IMR-90 (cell line): ENCODE measurements at regions not wholly inside any gene's neighbourhood (a gene's known extent, or its start where the extent isn't known, plus 50 kb on each side); places are given as distances from the start of the nearest gene placed in this dataset.

ENCODE experiments used
- ATAC-seq: fragments of 200-7000 bp; cut with Tn5 transposase; 2 replicates; pipeline ENCODE4 v1.9.1; 2020; ENCODE audit warnings: low read depth, mild to moderate bottlenecking, moderate library complexity
- BruUV-seq: library from RNA; stranded (reverse); fragments of 400-500 nt; replicated peaks from 2 replicates; lab custom pipeline; 2021; lab: Mats Ljungman, UMichigan
- CTCF ChIA-PET: fragments of 300-600 bp; formaldehyde crosslinking; extraction: SDS; loops from one replicate; lab custom pipeline; 2021; ENCODE audit warnings: antibody characterized with exemption; lab: Yijun Ruan, JAX
- POLR2A ChIA-PET: fragments of 300-600 bp; sonication (Branson Sonifier 250); formaldehyde crosslinking; loops from one replicate; lab custom pipeline; 2022; ENCODE audit warnings: antibody characterized with exemption; ENCODE audit not compliant: unreplicated experiment; lab: Charles Lee
- DNase-seq: peaks from one replicate; pipeline ENCODE4 v3.0.0; 2013
- H2AFZ ChIP-seq: replicated peaks from 2 replicates; pipeline ENCODE3; 2013; ENCODE audit warnings: low read length, mild to moderate bottlenecking; ENCODE audit not compliant: poor library complexity
- H2AK5ac ChIP-seq: 2 replicates; pipeline ENCODE4 v1.6.1; 2013; ENCODE audit warnings: low read depth, low read length, inconsistent platforms
- H2AK9ac ChIP-seq: replicated peaks from 2 replicates; pipeline ENCODE3; 2013; ENCODE audit warnings: mild to moderate bottlenecking, low read depth, low read length, moderate library complexity; ENCODE audit not compliant: poor library complexity
- H2BK120ac ChIP-seq: 2 replicates; pipeline ENCODE4 v1.6.1; 2013; ENCODE audit warnings: low read depth, low read length, inconsistent platforms
- H2BK15ac ChIP-seq: 3 replicates; pipeline ENCODE4 v1.6.1; 2013; ENCODE audit warnings: low read depth, low read length, inconsistent platforms
- H2BK20ac ChIP-seq: 2 replicates; pipeline ENCODE4 v1.6.1; 2013; ENCODE audit warnings: low read depth, mild to moderate bottlenecking, inconsistent platforms, low read length, moderate library complexity
- H2BK5ac ChIP-seq: 2 replicates; pipeline ENCODE4 v1.6.1; 2013; ENCODE audit warnings: mild to moderate bottlenecking, low read depth, low read length, inconsistent platforms; ENCODE audit not compliant: poor library complexity, severe bottlenecking
- H3K14ac ChIP-seq: replicated peaks from 2 replicates; pipeline ENCODE4 v1.6.1; 2013; ENCODE audit warnings: low read depth, low read length, inconsistent platforms
- H3K18ac ChIP-seq: 2 replicates; pipeline ENCODE4 v1.6.1; 2013; ENCODE audit warnings: low read depth, low read length, control low read depth
- H3K23ac ChIP-seq: 2 replicates; pipeline ENCODE4 v1.6.1; 2013; ENCODE audit warnings: low read depth, low read length, inconsistent platforms
- H3K27ac ChIP-seq: 2 replicates; pipeline ENCODE4 v1.5.1; 2013; ENCODE audit warnings: mild to moderate bottlenecking, control low read depth, low read length; ENCODE audit not compliant: insufficient read depth
- H3K27me3 ChIP-seq: 2 replicates; pipeline ENCODE4 v1.6.1; 2013; ENCODE audit warnings: low read length; ENCODE audit not compliant: control insufficient read depth, insufficient read depth
- H3K36me3 ChIP-seq: 2 replicates; pipeline ENCODE4 v1.6.1; 2013; ENCODE audit warnings: low read length, mixed read lengths; ENCODE audit not compliant: control insufficient read depth, insufficient read depth
- H3K4ac ChIP-seq: 2 replicates; pipeline ENCODE4 v1.6.1; 2013; ENCODE audit warnings: low read depth, low read length, inconsistent platforms
- H3K4me1 ChIP-seq: 2 replicates; pipeline ENCODE4 v1.6.1; 2013; ENCODE audit warnings: low read length, mixed read lengths; ENCODE audit not compliant: control insufficient read depth, insufficient read depth
- H3K4me2 ChIP-seq: 2 replicates; pipeline ENCODE4 v1.6.1; 2013; ENCODE audit warnings: low read depth, mild to moderate bottlenecking, control low read depth, low read length, moderate library complexity
- H3K4me3 ChIP-seq: 2 replicates; pipeline ENCODE4 v1.5.1; 2013; ENCODE audit warnings: low read depth, mild to moderate bottlenecking, control low read depth, low read length, moderate library complexity; ENCODE audit not compliant: insufficient read depth
- H3K56ac ChIP-seq: 2 replicates; pipeline ENCODE4 v1.6.1; 2013; ENCODE audit warnings: low read length, inconsistent platforms; ENCODE audit not compliant: insufficient read depth; ENCODE audit errors: extremely low read depth
- H3K79me1 ChIP-seq, 2 experiments: 2 replicates each; pipeline ENCODE4 v1.6.1; 2013; ENCODE audit warnings: low read length in 2 of 2, inconsistent platforms in 1 of 2, low read depth in 1 of 2
- H3K9ac ChIP-seq: 2 replicates; pipeline ENCODE4 v1.6.1; 2013; ENCODE audit warnings: low read depth, low read length, control low read depth
- H3K9me1 ChIP-seq: 2 replicates; pipeline ENCODE4 v1.6.1; 2013; ENCODE audit warnings: low read length, inconsistent platforms; ENCODE audit not compliant: insufficient read depth
- H3K9me3 ChIP-seq: 2 replicates; pipeline ENCODE4 v1.6.1; 2013; ENCODE audit warnings: low read length; ENCODE audit not compliant: control insufficient read depth, insufficient read depth
- H4K20me1 ChIP-seq: 2 replicates; pipeline ENCODE4 v1.6.1; 2013; ENCODE audit warnings: low read length, inconsistent platforms; ENCODE audit not compliant: insufficient read depth
- H4K5ac ChIP-seq: 2 replicates; pipeline ENCODE4 v1.6.1; 2013; ENCODE audit warnings: mild to moderate bottlenecking, low read depth, low read length, control low read depth
- H4K8ac ChIP-seq, 2 experiments: 2 replicates each; pipeline ENCODE4 v1.6.1; 2013; ENCODE audit warnings: low read depth in 2 of 2, low read length in 2 of 2, control low read depth in 1 of 2, inconsistent platforms in 1 of 2
- H4K91ac ChIP-seq: 2 replicates; pipeline ENCODE4 v1.6.1; 2013; ENCODE audit warnings: low read depth, low read length, inconsistent platforms; ENCODE audit not compliant: insufficient read depth
- FOS ChIP-seq: fragments of 150-350 bp; IDR thresholded peaks from 2 replicates; pipeline ENCODE4 v1.6.1; 2016; ENCODE audit warnings: low read depth, low read length
- MAFK ChIP-seq: IDR thresholded peaks from 2 replicates; pipeline ENCODE4 v1.6.1; 2012; ENCODE audit warnings: low read depth, low read length, improper control_type of control experiment
- POLR2A ChIP-seq: IDR thresholded peaks from 2 replicates; pipeline ENCODE4 v1.6.1; 2012; ENCODE audit warnings: mild to moderate bottlenecking, low read depth, low read length
- WGBS, 2 experiments: methylation state at CpG; one replicate each; pipeline versions ENCODE4 v1.1.5 to v1.1.7; 2013; ENCODE audit warnings: missing lambda C conversion rate in 2 of 2; ENCODE audit not compliant: insufficient read length in 1 of 2; ENCODE audit errors: extremely low coverage in 2 of 2; 5-methylcytosine and 5-hydroxymethylcytosine counted together
- dilution Hi-C: fragments of 300-500 bp; cut with HindIII; formaldehyde crosslinking; loops from one replicate; pipeline ENCODE4 v1.14.3; 2018; ENCODE audit warnings: low sequenced_read_pairs; ENCODE audit not compliant: unreplicated experiment
- in situ Hi-C: fragments of 300-500 bp; cut with MboI; formaldehyde crosslinking; loops from 3 replicates; pipeline ENCODE4 v1.14.3; 2019; ENCODE audit warnings: low sequenced_read_pairs, inconsistent platforms, mixed read lengths
- intact Hi-C: fragments of 100-400 bp; cut with micrococcal nuclease; formaldehyde crosslinking; loops from 2 replicates; pipeline ENCODE4 v1.10.0; 2022

- no peaks in the 10 kb centered on the region for H3K36me3 ChIP-seq
- no peak overlapping the region for H4K5ac ChIP-seq
- no peak overlapping the region for H3K14ac ChIP-seq
- H3K18ac ChIP-seq: peak overlapping the region; percentile 71; the same call in 1 of the 2 replicates
- peak overlapping the region; percentile 33; the same call in 1 of the 2 replicates for H2AK5ac ChIP-seq
- no peak for ATAC-seq
- BruUV-seq: no TSS peak
- H3K79me1 ChIP-seq: no peaks in the 10 kb centered on the region
- H4K20me1 ChIP-seq: no peaks in the 10 kb centered on the region
- no peak overlapping the region for H4K8ac ChIP-seq
- H2BK20ac ChIP-seq: peak overlapping the region; percentile 66; the same call in 1 of the 2 replicates
- H3K4me3 ChIP-seq: no peak overlapping the region
- WGBS, 2 experiments: no CpG with 5 or more reads among the region's 1 CpG
- no peaks in the 10 kb centered on the region for H3K27me3 ChIP-seq
- no peak overlapping the region for H2BK120ac ChIP-seq
- no peak overlapping the region for H3K56ac ChIP-seq
- no peak overlapping the region for H3K23ac ChIP-seq
- H2AK9ac ChIP-seq: no peak overlapping the region
- H4K91ac ChIP-seq: no peak overlapping the region
- dilution Hi-C loops: no loop called here
- no peak overlapping the region for H2BK5ac ChIP-seq
- no peaks in the 10 kb centered on the region for H3K4me1 ChIP-seq
- no peak overlapping the region for H3K27ac ChIP-seq
- ChIA-PET POLR2A (no interaction called here), CTCF (no interaction called here)
- TF ChIP-seq MAFK: no peak
- no peak for TF ChIP-seq FOS
- no peak for TF ChIP-seq POLR2A
- H3K9ac ChIP-seq: no peak overlapping the region
- in situ Hi-C loops: no loop called here
- H3K9me1 ChIP-seq: no peaks in the 10 kb centered on the region
- H3K4me2 ChIP-seq: no peak overlapping the region
- H2AFZ ChIP-seq: peak overlapping the region; percentile 54
- peaks cover 7% of the 10 kb centered on the region for H3K9me3 ChIP-seq
- intact Hi-C loops: no loop called here
- H3K4ac ChIP-seq: no peak overlapping the region; the same call in 1 of the 2 replicates
- DNase-seq: no peak
- H2BK15ac ChIP-seq: no peak overlapping the region
Observed at GRCh38 chr14:30142216-30142615, 214.6 kb upstream of the PRKD1 start.
